NCI-H146 treated with DMSO at 0.1 percent for 48 hours (cell line): ENCODE measurements at regions not wholly inside any gene's neighbourhood (a gene's known extent, or its start where the extent isn't known, plus 50 kb on each side); places are given as distances from the start of the nearest gene placed in this dataset.

ENCODE experiments used
- DNase-seq: peaks from one replicate; lab custom pipeline; 2025; ENCODE audit not compliant: unreplicated experiment; lab: John Stamatoyannopoulos, UW

DNA sequence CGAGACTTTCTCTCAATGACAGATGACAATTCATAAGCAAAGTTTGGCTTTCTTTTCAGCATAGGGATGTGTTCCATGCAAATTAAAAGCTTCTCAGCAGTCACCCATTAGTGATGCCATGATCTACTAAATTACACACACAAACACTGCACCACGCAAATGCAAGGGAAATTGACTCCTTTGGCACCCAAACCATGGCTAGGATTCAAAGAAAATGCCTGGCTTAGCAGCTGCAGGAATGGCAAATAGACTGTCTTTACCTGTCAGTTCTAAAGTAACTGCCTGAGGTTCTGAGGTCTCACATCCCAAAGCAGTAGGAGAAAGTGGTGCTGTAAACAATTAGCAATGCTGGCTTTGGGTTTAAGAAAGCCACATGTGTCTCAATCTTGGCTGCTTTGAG is 108.6 kb upstream of the ATP10B start:
- DNase-seq = no peak

DNA sequence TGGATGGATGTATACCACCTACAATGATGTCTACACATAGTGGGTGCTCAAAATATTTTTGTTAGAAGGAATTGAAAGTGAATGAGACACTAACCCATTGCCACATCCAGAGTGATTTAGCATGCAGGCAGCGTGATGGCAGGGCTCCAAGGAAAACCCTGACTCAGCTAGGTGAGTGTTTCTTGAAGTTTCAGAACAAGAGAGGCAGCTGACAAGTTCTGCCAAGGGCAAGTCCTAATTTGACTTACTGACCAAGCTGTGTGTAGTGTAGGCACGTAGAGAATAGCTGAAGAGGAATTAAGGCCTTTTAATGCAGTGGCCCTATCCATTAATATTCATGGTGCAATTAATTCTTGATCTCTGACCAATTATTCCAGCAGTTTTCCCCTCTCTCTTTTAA is 107.8 kb upstream of the ATP10B start:
- no peak for DNase-seq

GRCh38 chr5:160957312-160957861 is 105.4 kb upstream of the ATP10B start:
- no peak for DNase-seq

DNA sequence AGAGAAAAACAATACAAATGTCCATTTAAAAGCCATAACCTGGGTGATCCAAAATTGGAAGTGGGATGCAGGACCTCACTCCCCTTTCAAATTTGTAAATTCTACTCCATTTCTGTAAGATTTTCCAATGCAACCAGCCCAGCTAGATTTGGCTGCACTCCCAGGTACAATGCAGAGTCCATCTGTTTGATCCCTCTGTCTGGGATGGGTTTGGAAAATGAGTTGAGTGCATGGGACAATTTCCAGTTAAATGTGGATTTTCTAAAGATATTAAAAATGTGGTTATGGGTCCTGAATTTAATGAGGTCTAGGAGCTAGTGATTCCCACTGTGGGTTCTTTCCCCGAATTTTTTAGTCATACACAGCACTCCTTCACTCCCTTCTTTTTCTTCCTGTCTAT is 104.0 kb upstream of the ATP10B start:
- DNase-seq = no peak

DNA sequence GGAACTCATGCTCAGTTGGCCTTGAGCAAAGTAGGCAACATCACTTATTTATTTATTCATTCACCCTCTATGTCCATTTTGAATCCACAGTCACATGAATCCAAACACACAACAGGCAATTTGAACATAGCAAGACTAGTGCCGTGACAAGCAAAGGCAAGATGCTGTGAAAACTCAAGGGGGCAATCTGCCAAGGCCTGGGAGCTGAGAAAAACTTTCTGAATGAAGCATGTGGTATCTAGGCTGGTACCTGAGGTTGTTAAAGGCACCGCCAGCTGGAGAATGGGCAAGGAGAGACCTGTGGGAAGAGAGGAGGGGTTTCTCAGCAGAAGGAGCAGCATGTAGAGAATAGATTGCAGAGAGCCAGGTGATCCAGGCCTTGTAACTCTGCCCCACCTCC is 98.3 kb upstream of the ATP10B start:
- DNase-seq = no peak

GRCh38 chr5:160940725-160941124 is 88.7 kb upstream of the ATP10B start:
- DNase-seq = no peak

GRCh38 chr5:160938532-160938931 is 86.5 kb upstream of the ATP10B start:
- no peak for DNase-seq

DNA sequence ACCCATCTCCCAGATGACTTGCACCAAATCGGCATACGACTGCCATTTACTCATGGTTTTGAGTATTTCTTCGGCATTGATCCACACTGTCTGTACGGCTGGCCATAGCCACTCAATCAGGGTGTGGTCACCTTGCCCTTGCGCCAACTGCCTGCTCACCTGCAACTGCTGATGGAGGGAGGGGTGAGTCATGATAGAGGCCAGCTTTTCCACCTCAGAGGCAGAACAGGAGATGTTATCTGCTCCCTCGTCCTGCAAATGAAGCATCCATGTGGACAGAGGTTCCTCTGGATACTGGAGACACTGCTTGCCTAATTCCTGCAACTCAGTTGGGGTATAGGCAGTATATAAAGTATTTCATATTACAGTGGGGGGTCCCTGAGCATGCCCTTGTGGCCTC is 85.6 kb upstream of the ATP10B start:
- no peak for DNase-seq

GRCh38 chr5:160935776-160936175 is 83.8 kb upstream of the ATP10B start:
- no peak for DNase-seq

GRCh38 chr5:160931283-160931682 is 79.3 kb upstream of the ATP10B start:
- DNase-seq = no peak

- DNase-seq = no peak
These were observed 78.4 kb upstream of the ATP10B start for GRCh38 chr5:160930406-160930805.

GRCh38 chr5:160929906-160930305 is 77.9 kb upstream of the ATP10B start:
- no peak for DNase-seq

- DNase-seq = no peak
These were observed 77.3 kb upstream of the ATP10B start for GRCh38 chr5:160929360-160929759.

DNA sequence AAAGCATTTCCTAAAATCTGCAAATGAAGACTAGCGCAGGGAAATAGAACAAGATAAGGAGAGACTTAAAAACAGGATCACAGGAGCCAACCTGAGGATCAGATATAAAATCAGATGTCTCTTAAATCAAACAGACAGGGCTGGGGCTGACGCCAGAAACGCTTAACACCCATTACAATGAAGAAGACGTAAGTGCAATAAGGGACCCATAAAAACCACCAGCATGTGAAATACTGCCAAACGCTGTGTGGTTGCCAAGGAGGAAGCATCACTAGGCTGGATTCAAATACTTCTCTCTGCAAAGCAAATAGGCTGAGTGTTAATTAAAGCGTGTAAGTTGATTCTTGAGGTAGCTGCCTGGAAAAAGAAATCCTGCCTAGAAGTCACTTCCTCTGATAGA is 74.4 kb upstream of the ATP10B start:
- DNase-seq = no peak

GRCh38 chr5:160925281-160925680 is 73.3 kb upstream of the ATP10B start:
- DNase-seq = no peak

DNA sequence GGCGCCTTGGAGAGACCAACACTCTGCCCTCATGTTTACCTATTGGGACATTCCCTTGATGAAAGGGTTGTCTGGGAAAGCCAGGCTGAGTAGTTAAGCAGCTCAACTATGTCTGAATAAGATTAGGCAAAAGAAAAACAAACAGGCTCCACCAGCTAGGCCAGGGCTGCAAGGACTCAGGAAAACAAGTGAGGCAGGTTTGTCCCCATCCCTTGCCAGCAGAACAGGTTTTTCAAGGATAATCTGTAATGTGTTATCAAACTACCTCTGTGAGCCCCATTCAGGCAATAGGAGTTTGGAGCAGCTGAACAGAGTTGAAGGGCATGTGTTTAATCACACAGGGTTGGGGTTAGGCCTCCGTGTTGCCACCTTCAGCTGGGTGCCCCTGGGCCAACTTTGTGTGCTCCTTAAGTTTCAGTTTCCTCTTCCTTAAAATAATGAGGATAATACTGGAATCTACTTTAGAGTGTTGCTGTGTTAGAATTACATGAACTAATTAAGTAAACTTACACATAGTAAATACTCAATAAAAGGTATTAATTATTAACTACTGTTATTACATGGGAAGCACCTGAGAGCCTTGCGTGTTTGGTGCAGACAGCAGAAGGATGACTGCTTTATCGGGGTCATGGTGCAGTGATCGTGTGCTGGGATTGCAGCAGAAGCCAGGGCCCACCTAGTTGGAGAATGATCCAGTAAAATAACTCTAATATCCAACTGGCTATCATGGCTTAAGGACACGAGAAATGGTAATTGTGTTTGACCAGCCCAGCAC is 72.1 kb upstream of the ATP10B start:
- no peak for DNase-seq

DNA sequence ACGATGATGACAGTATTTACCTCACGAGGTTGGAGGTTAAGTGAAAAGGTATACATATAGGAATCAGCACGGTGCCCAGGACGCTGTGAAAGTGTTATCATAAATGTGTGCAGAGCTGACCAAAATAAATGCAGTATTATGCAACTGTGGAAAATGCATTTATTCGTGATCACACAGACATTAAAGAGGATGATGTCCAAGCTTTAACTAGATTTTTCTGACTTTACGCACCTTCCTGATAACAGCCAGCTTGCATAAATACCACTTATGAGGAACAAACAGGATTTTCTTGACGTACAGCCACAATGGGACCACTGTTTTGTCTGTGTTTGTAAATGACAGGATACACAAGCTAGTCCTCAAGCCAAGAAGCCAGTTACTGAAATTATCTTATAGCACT is 71.4 kb upstream of the ATP10B start:
- DNase-seq = no peak

DNA sequence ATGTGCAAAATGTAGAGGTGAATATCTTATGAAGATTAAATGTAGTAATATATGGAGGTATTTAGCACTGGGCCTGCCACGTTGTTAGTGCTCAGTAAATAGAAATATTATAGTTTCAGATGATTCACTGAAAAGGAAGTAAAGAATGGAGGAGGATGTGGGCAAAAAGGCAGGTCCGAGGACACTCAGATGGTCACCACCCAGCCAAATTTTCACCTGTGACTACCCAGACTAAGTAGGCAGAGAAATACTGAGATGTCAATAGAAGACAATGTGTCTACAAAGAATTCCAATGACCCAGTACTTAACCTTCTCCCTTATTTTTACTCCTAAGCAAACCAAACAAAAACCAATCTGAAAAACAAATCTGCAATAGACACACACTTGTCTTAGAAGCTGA is 70.3 kb upstream of the ATP10B start:
- no peak for DNase-seq

GRCh38 chr5:160921423-160922285 is 69.6 kb upstream of the ATP10B start:
- no peak for DNase-seq

DNA sequence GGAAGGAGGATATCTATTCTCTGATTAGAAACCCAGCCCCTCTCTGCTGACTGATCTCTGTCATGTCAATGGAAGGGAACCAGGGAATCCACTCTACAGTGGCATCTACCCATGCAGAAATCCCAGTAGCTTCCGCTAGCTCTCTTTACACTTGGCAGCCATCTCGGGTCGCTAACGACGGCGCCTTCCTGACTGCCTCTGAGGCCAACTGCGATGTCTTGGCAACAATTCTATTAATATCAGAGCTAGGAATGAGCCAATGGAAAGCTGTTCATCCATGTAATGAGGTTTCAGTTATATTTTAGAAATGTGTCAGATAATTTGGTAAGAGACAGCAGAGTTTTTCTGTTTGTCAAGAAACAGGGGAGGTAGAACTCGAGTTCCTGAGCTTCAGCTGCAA is 67.6 kb upstream of the ATP10B start:
- no peak for DNase-seq

- DNase-seq = no peak
These were observed 66.4 kb upstream of the ATP10B start for GRCh38 chr5:160918386-160918785.

DNA sequence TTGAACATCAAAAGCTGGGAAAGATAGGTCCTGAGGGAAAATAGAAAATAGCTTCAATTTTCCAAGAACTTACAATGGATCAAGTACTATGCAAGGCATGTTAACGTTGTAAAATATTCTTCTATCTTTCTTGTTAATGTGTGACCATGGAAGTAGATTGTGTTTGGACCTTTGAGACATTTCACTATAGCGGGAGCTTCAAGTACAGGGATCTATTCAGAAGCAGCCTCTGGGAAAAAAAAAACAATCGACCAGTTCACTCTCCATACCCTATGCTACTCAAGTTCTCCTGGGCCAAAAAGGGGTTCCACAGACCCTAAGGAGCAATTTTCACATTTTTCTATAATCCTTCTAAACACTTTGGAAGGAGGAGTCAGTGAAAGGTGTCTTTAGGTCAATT is 54.1 kb upstream of the ATP10B start:
- DNase-seq = no peak
